HUES6 (cell line): ENCODE measurements at regions not wholly inside any gene's neighbourhood (a gene's known extent, or its start where the extent isn't known, plus 50 kb on each side); places are given as distances from the start of the nearest gene placed in this dataset.

ENCODE experiments used
- H3K27ac ChIP-seq: 2 replicates; pipeline ENCODE4 v1.7.0; 2013; ENCODE audit warnings: low read depth, mild to moderate bottlenecking, low read length, inconsistent platforms
- H3K27me3 ChIP-seq: 2 replicates; pipeline ENCODE4 v1.6.1; 2013; ENCODE audit warnings: low read length; ENCODE audit not compliant: control insufficient read depth, insufficient read depth
- H3K36me3 ChIP-seq: 2 replicates; pipeline ENCODE4 v1.6.1; 2013; ENCODE audit warnings: low read length; ENCODE audit not compliant: control insufficient read depth, insufficient read depth
- H3K4me1 ChIP-seq: 2 replicates; pipeline ENCODE4 v1.6.1; 2013; ENCODE audit warnings: low read length; ENCODE audit not compliant: control insufficient read depth, insufficient read depth
- H3K4me3 ChIP-seq: 2 replicates; pipeline ENCODE4 v1.5.1; 2013; ENCODE audit warnings: low read depth, low read length
- H3K9ac ChIP-seq: one replicate; pipeline ENCODE4 v1.6.1; 2013; ENCODE audit warnings: mild to moderate bottlenecking, low read length
- H3K9me3 ChIP-seq: 2 replicates; pipeline ENCODE4 v1.6.1; 2013; ENCODE audit warnings: low read depth, low read length; ENCODE audit not compliant: control insufficient read depth, insufficient read depth

DNA sequence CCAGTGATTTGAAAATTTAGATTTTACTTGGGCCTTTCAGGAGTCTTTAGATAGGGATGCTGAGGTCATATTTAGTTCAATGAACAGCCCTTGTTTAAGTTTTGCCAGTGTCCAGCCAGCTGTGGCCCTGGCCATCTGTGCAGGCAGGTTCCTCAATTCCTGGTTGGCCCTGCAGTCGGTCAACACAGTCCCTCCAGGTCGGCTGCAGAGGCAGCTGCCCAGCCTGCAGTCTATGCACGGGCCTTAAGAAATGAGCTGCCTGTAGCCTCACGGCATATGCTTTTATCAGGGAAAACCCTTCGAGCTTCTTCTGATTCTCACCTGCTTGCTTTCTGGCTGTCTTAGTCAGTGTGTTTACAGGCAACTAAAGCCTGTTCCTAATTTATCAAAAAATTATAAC is 199.2 kb upstream of the TPM1 start:
- Histone ChIP-seq H3K27ac (no peak overlapping the region), H3K36me3 (peaks cover 11% of the 10 kb centered on the region), H3K4me1 (peaks cover 7% of the 10 kb centered on the region), H3K9ac (no peak overlapping the region), H3K9me3 (no peaks in the 10 kb centered on the region), H3K27me3 (no peaks in the 10 kb centered on the region), H3K4me3 (no peak overlapping the region)

DNA sequence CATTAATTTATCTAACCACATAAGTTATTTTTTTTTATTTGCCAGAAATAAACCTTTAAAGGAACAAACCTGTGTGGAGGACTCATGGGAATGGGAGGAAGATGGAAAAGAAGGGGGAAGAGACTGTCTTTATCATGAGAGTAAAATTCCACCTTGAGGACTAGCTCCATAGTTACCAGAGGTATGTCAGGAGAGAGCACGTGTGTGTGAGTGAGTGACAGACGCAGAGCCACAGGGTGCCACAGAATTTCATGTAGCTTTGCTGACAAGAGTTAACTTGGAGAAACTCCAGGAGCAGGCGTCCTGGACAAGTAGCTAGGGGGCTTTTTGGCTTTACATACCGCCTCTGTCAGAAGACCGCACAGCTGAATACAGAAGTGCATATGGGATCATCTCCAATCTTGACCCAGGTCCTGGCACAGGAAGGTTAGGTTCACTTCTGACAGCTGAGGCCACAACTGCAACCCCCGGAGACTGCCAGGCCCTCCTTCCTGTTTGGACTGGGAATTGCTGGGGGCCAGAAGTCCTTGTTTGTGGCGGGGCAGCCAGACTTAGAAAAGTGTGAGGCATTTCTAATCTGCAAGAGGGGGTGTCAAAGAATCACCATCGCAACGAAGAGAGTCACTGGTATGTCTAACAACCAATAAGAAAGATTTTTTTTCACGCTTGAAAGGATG is 197.8 kb upstream of the TPM1 start:
- Histone ChIP-seq H3K4me3 (no peak overlapping the region), H3K9me3 (no peaks in the 10 kb centered on the region), H3K27ac (no peak overlapping the region), H3K36me3 (peaks cover 11% of the 10 kb centered on the region), H3K27me3 (no peaks in the 10 kb centered on the region), H3K9ac (no peak overlapping the region), H3K4me1 (peaks cover 21% of the 10 kb centered on the region)

DNA sequence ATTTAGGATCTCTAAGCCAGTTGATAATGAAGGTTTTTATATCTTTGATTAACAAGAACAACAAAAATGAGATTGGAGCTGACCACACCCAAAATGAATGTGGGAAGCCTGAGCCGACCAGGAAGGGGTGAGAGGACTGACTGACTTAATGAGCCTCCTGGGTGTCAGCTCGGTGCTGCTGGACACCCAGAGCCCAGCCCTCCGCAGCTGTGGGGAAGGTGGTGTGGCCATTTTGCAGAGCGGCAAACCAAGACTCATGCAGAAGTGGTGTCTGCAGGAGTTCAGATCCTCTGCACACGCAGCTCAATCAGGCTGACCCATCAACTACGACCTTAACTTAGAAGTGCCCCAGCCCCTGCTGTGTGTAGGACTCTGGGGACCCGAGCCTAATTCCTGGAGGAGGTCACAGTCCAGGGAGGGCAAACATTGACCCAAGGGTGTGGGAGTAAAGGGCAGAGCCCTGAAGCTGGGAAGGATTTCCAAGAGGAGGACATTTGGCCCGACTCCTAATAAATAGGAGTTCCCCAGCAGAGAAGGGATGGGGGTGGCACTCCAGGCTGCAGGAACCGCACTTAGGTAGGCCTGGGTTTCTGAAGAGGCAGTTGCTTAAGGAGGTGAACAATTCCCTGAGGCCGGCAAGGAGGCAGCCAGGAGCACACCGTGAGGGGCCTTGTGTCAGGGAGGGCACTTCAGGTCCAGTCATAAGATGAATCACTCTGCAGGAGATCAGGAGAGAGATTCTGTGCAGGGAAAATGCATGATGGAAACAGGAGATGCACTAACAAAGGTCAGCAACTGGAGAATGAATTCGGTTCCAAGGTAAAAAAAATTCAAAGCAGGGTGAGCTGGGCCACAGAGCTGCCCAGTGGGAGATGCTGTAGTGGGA is 197.1 kb upstream of the TPM1 start:
- H3K36me3 ChIP-seq, result peaks cover 6% of the 10 kb centered on the region
- no peak overlapping the region for H3K9ac ChIP-seq
- H3K27ac ChIP-seq, result no peak overlapping the region
- H3K9me3 ChIP-seq, result no peaks in the 10 kb centered on the region
- H3K27me3 ChIP-seq, result no peaks in the 10 kb centered on the region
- no peak overlapping the region for H3K4me3 ChIP-seq
- peaks cover 27% of the 10 kb centered on the region for H3K4me1 ChIP-seq

DNA sequence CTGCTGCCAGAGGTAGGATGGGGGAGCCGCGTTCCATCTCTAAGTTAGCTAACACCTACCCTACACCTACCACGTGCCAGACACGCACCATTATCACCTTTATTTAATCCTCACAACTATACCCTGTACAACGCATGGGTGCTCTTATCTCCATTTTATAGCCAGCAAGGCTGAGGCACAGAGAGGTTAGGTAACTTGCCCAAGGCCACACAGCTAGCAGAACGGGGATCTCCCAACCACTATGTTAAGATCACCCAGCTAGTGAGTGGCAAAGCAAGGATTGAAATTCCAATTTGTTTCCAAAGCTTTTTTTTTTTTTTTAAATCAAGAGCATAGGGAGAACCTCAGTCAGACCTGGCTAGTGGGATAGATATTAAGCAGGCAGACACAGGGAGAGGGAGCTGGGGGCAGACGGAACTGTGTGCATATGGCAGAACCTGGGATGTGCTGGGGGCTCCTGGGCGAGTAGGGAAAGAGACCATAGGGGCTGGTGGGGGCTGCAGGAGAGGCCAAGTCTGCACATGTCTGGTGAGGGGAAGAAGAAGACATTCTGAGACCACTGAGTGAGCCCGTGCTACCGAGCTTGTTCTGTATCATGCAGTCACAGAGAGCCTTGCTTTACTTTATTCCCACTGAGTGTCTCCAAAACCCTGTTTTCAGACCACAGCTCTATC is 196.3 kb upstream of the TPM1 start:
- H3K9ac ChIP-seq, result no peak overlapping the region

GRCh38 chr15:62846805-62847495 is 195.6 kb upstream of the TPM1 start:
- H3K9ac ChIP-seq, result no peak overlapping the region
- no peaks in the 10 kb centered on the region for H3K9me3 ChIP-seq
- no peaks in the 10 kb centered on the region for H3K36me3 ChIP-seq
- H3K27me3 ChIP-seq, result no peaks in the 10 kb centered on the region
- no peak overlapping the region for H3K4me3 ChIP-seq
- peaks cover 36% of the 10 kb centered on the region for H3K4me1 ChIP-seq
- no peak overlapping the region for H3K27ac ChIP-seq

More for the DNA sequence above, 196.3 kb upstream of the TPM1 start:
- peaks cover 35% of the 10 kb centered on the region for H3K4me1 ChIP-seq
- no peak overlapping the region for H3K27ac ChIP-seq
- H3K27me3 ChIP-seq, result no peaks in the 10 kb centered on the region
- no peaks in the 10 kb centered on the region for H3K9me3 ChIP-seq
- no peaks in the 10 kb centered on the region for H3K36me3 ChIP-seq
- H3K4me3 ChIP-seq, result no peak overlapping the region

- Histone ChIP-seq H3K9ac (peak overlapping the region; percentile 1), H3K4me3 (no peak overlapping the region), H3K27me3 (no peaks in the 10 kb centered on the region), H3K9me3 (no peaks in the 10 kb centered on the region), H3K4me1 (peaks cover 36% of the 10 kb centered on the region), H3K36me3 (no peaks in the 10 kb centered on the region), H3K27ac (no peak overlapping the region)
Observed at GRCh38 chr15:62847900-62848489, 194.6 kb upstream of the TPM1 start.

- Histone ChIP-seq H3K36me3 (no peaks in the 10 kb centered on the region), H3K27me3 (no peaks in the 10 kb centered on the region), H3K4me3 (no peak overlapping the region), H3K9me3 (no peaks in the 10 kb centered on the region), H3K9ac (peak overlapping the region; percentile 1), H3K4me1 (peaks cover 40% of the 10 kb centered on the region), H3K27ac (peak overlapping the region; percentile 59)
Observed at GRCh38 chr15:62848632-62849050, 193.9 kb upstream of the TPM1 start.

- Histone ChIP-seq H3K4me1 (peaks cover 45% of the 10 kb centered on the region), H3K27me3 (no peaks in the 10 kb centered on the region), H3K4me3 (no peak overlapping the region), H3K9ac (peak overlapping the region; percentile 77), H3K27ac (peak overlapping the region; percentile 77), H3K36me3 (no peaks in the 10 kb centered on the region), H3K9me3 (no peaks in the 10 kb centered on the region)
Observed at GRCh38 chr15:62849316-62850106, 193.0 kb upstream of the TPM1 start.

DNA sequence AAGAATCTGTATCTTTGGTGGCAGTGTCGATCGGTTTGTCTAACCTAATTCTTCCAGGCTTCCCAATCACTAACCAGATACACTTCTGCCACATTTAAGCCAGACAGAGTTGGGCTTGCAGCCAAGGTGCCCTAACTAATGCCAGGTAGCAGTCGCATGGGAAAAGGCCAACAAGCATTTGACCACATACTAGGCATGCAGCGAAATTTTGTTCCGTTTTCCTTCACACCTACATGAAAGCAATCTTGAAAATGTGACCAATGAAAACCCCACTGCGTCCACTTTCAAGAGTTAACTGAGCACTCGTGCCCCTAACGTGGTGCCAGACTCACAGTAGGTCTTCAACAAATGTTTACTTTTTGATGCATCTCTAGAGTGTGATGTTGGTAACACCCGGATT is 192.2 kb upstream of the TPM1 start:
- Histone ChIP-seq H3K9me3 (no peaks in the 10 kb centered on the region), H3K36me3 (no peaks in the 10 kb centered on the region), H3K4me3 (no peak overlapping the region), H3K27me3 (no peaks in the 10 kb centered on the region), H3K27ac (peak overlapping the region; percentile 77), H3K9ac (peak overlapping the region; percentile 77), H3K4me1 (peaks cover 41% of the 10 kb centered on the region)

- peaks cover 41% of the 10 kb centered on the region for H3K4me1 ChIP-seq
- no peak overlapping the region for H3K4me3 ChIP-seq
- H3K36me3 ChIP-seq, result no peaks in the 10 kb centered on the region
- no peaks in the 10 kb centered on the region for H3K9me3 ChIP-seq
- H3K27me3 ChIP-seq, result no peaks in the 10 kb centered on the region
- peak overlapping the region; percentile 77 for H3K27ac ChIP-seq
- peak overlapping the region; percentile 77 for H3K9ac ChIP-seq
Observed at GRCh38 chr15:62850791-62851291, 191.7 kb upstream of the TPM1 start.
